NCI-H526 (cell line): ENCODE measurements at regions not wholly inside any gene's neighbourhood (a gene's known extent, or its start where the extent isn't known, plus 50 kb on each side); places are given as distances from the start of the nearest gene placed in this dataset.
"Not testable (repeated sequence)": the region's sequence is repeated elsewhere in the genome, so short reads cannot be mapped to it uniquely, and the experiment has no call there.

Experiments used
- DNase-seq, 2 experiments: peaks; one replicate each; lab custom pipeline; 2025; lab: John Stamatoyannopoulos, UW

- not testable (repeated sequence) for DNase-seq
These were observed 240.1 kb downstream of the NPIPA7 start for GRCh38 chr16:16618963-16619465.

- DNase-seq = not testable (repeated sequence)
These were observed 245.4 kb downstream of the NPIPA7 start for GRCh38 chr16:16624367-16624766.

- DNase-seq = not testable (repeated sequence)
These were observed 246.2 kb downstream of the NPIPA7 start for GRCh38 chr16:16625140-16625539.

GRCh38 chr16:16627865-16628264 lies 248.9 kb downstream of the NPIPA7 start:
- DNase-seq = not testable (repeated sequence)

- not testable (repeated sequence) for DNase-seq
These were observed 259.3 kb downstream of the NPIPA7 start for GRCh38 chr16:16638231-16638630.

GRCh38 chr16:16638714-16639113 lies 259.8 kb downstream of the NPIPA7 start:
- DNase-seq = not testable (repeated sequence)

GRCh38 chr16:16643828-16644227 lies 264.9 kb downstream of the NPIPA7 start:
- not testable (repeated sequence) for DNase-seq

- not testable (repeated sequence) for DNase-seq
These were observed 269.1 kb downstream of the NPIPA7 start for GRCh38 chr16:16648002-16648401.

- DNase-seq = not testable (repeated sequence)
These were observed 293.4 kb downstream of the NPIPA7 start for GRCh38 chr16:16672180-16672812.

GRCh38 chr16:16674820-16675219 lies 295.9 kb downstream of the NPIPA7 start:
- DNase-seq = not testable (repeated sequence)

- not testable (repeated sequence) for DNase-seq
These were observed 342.9 kb downstream of the NPIPA7 start for GRCh38 chr16:16721849-16722248.

- not testable (repeated sequence) for DNase-seq
These were observed 343.7 kb downstream of the NPIPA7 start for GRCh38 chr16:16722666-16723065.

- DNase-seq = not testable (repeated sequence)
These were observed 345.0 kb downstream of the NPIPA7 start for GRCh38 chr16:16723819-16724519.

GRCh38 chr16:16727048-16727447 lies 348.1 kb downstream of the NPIPA7 start:
- not testable (repeated sequence) for DNase-seq

- DNase-seq = not testable (repeated sequence)
These were observed 363.6 kb downstream of the NPIPA7 start for GRCh38 chr16:16742573-16742972.

GRCh38 chr16:16754992-16755667 lies 376.2 kb downstream of the NPIPA7 start:
- DNase-seq = not testable (repeated sequence)

- no peak for DNase-seq
These were observed 384.5 kb downstream of the NPIPA7 start for GRCh38 chr16:16763449-16763848.

- not testable (repeated sequence) for DNase-seq
These were observed 391.8 kb downstream of the NPIPA7 start for GRCh38 chr16:16770717-16771116.

GRCh38 chr16:16774389-16774788 lies 395.4 kb downstream of the NPIPA7 start:
- no peak for DNase-seq

GRCh38 chr16:16778332-16778731 lies 399.4 kb downstream of the NPIPA7 start:
- DNase-seq = no peak

GRCh38 chr16:16780588-16780987 lies 401.6 kb downstream of the NPIPA7 start:
- no peak for DNase-seq

- no peak for DNase-seq
These were observed 403.2 kb downstream of the NPIPA7 start for GRCh38 chr16:16782153-16782552.

- no peak for DNase-seq
These were observed 409.1 kb downstream of the NPIPA7 start for GRCh38 chr16:16788004-16788403.
